H1 (cell line): ENCODE measurements at regions not wholly inside any gene's neighbourhood (a gene's known extent, or its start where the extent isn't known, plus 50 kb on each side); places are given as distances from the start of the nearest gene placed in this dataset.

Experiments used
- CTCF ChIA-PET: fragments of 300-600 bp; sonication (Branson Sonifier 250); formaldehyde crosslinking; loops from one replicate; lab custom pipeline; 2021; ENCODE audit not compliant: partially characterized antibody; lab: Charles Lee
- POLR2A ChIA-PET: fragments of 300-600 bp; sonication (Branson Sonifier 250); formaldehyde crosslinking; loops from one replicate; lab custom pipeline; 2021; ENCODE audit warnings: inconsistent platforms; ENCODE audit not compliant: partially characterized antibody; lab: Charles Lee
- DNase-seq, 2 experiments: peaks; one replicate each; pipeline versions ENCODE4 v3.0.0 to v3.0.0-alpha.2; 2010 to 2022; ENCODE audit warnings: low spot score in 2 of 2, low read depth in 1 of 2, mixed read lengths in 1 of 2
- FAIRE-seq: peaks from 2 replicates; lab custom pipeline; 2011; peaks lifted over from hg19 to GRCh38; lab: Jason Lieb, UNC
- H2AFZ ChIP-seq: 2 replicates; pipeline ENCODE4 v1.8.1; 2012; ENCODE audit warnings: low read length, inconsistent platforms
- H2AK5ac ChIP-seq: 2 replicates; pipeline ENCODE4 v1.6.1; 2013; ENCODE audit warnings: low read depth, low read length
- H2BK120ac ChIP-seq: replicated peaks from 2 replicates; pipeline ENCODE3; 2013; ENCODE audit warnings: low read depth, low read length, inconsistent platforms
- H2BK12ac ChIP-seq: 2 replicates; pipeline ENCODE4 v1.6.1; 2013; ENCODE audit warnings: low read depth, low read length
- H2BK15ac ChIP-seq: 2 replicates; pipeline ENCODE4 v1.6.1; 2013; ENCODE audit warnings: low read length
- H2BK20ac ChIP-seq: 2 replicates; pipeline ENCODE4 v1.6.1; 2013; ENCODE audit warnings: low read length
- H2BK5ac ChIP-seq: 2 replicates; pipeline ENCODE4 v1.6.1; 2013; ENCODE audit warnings: low read depth, low read length
- H3K14ac ChIP-seq: 2 replicates; pipeline ENCODE4 v1.6.1; 2013; ENCODE audit warnings: inconsistent platforms; ENCODE audit not compliant: insufficient read length
- H3K18ac ChIP-seq: 2 replicates; pipeline ENCODE4 v1.6.1; 2013; ENCODE audit warnings: low read length; ENCODE audit errors: extremely low read depth
- H3K23ac ChIP-seq: 2 replicates; pipeline ENCODE4 v1.6.1; 2013; ENCODE audit warnings: inconsistent platforms; ENCODE audit not compliant: insufficient read length
- H3K23me2 ChIP-seq: 2 replicates; pipeline ENCODE4 v1.6.1; 2013; ENCODE audit warnings: low read depth, low read length
- H3K27ac ChIP-seq: 2 replicates; pipeline ENCODE4 v1.6.1; 2011; ENCODE audit warnings: low read depth, low read length, inconsistent platforms
- H3K27me3 ChIP-seq, 4 experiments: replicated peaks in 1 of 4; 1 replicate in 1 of 4; 2 replicates in 3 of 4; pipeline versions ENCODE4 v1.6.1 to v1.8.1; 2011 to 2013; ENCODE audit warnings: low read length in 3 of 4, mild to moderate bottlenecking in 3 of 4, inconsistent platforms in 2 of 4, mixed read lengths in 2 of 4, moderate library complexity in 1 of 4; ENCODE audit not compliant: control insufficient read depth in 3 of 4, insufficient read depth in 3 of 4; ENCODE audit errors: extremely low read depth in 1 of 4
- H3K36me3 ChIP-seq, 4 experiments: 2 replicates each; pipeline versions ENCODE4 v1.6.1 to v1.8.1; 2011 to 2013; ENCODE audit warnings: mild to moderate bottlenecking in 4 of 4, low read length in 3 of 4, moderate library complexity in 2 of 4, control low read depth in 1 of 4, inconsistent platforms in 1 of 4; ENCODE audit not compliant: insufficient read depth in 4 of 4, control insufficient read depth in 2 of 4
- H3K4ac ChIP-seq: replicated peaks from 2 replicates; pipeline ENCODE3; 2013; ENCODE audit warnings: low read length, low read depth, mixed read lengths, inconsistent platforms; ENCODE audit not compliant: insufficient read length
- H3K4me1 ChIP-seq, 4 experiments: replicated peaks in 1 of 4; 1 replicate in 1 of 4; 2 replicates in 3 of 4; pipeline versions ENCODE4 v1.6.1 to v1.8.1; 2011 to 2013; ENCODE audit warnings: low read length in 3 of 4, inconsistent platforms in 2 of 4, mixed read lengths in 1 of 4; ENCODE audit not compliant: insufficient read depth in 4 of 4, control insufficient read depth in 3 of 4
- H3K4me2 ChIP-seq, 2 experiments: 2 replicates each; pipeline versions ENCODE4 v1.6.1 to v1.8.1; 2011 to 2013; ENCODE audit warnings: low read depth in 2 of 2, low read length in 2 of 2, control low read depth in 1 of 2, inconsistent platforms in 1 of 2, mild to moderate bottlenecking in 1 of 2; ENCODE audit not compliant: insufficient read depth in 1 of 2
- H3K4me3 ChIP-seq, 4 experiments: fragments of 200-600, 300-600 bp in 1 of 4; sonication (generic), shearing (Covaris generic), sonication (Bioruptor Twin) in 1 of 4; 2 replicates each; pipeline versions ENCODE4 v1.5.1 to v1.8.1; 2011 to 2016; ENCODE audit warnings: low read length in 4 of 4, low read depth in 3 of 4, control low read depth in 2 of 4, inconsistent platforms in 2 of 4, mild to moderate bottlenecking in 2 of 4, mixed read lengths in 1 of 4, moderate library complexity in 1 of 4; ENCODE audit not compliant: insufficient read depth in 2 of 4; ENCODE audit errors: extremely low read depth in 1 of 4
- H3K56ac ChIP-seq: replicated peaks from 2 replicates; pipeline ENCODE3; 2013; ENCODE audit warnings: low read depth, mild to moderate bottlenecking, mixed read lengths, low read length, inconsistent platforms; ENCODE audit not compliant: insufficient read length
- H3K79me1 ChIP-seq: 2 replicates; pipeline ENCODE4 v1.6.1; 2013; ENCODE audit warnings: low read depth, low read length, control low read depth
- H3K79me2 ChIP-seq, 2 experiments: 2 replicates each; pipeline versions ENCODE4 v1.6.1 to v1.8.1; 2012 to 2013; ENCODE audit warnings: low read length in 2 of 2, mild to moderate bottlenecking in 2 of 2, inconsistent platforms in 1 of 2; ENCODE audit not compliant: insufficient read depth in 2 of 2, control insufficient read depth in 1 of 2
- H3K9ac ChIP-seq, 4 experiments: replicated peaks in 1 of 4; 1 replicate in 1 of 4; 2 replicates in 3 of 4; pipeline versions ENCODE4 v1.6.1 to v1.8.1; 2011 to 2013; ENCODE audit warnings: low read depth in 3 of 4, low read length in 3 of 4, control low read depth in 2 of 4, mild to moderate bottlenecking in 2 of 4, moderate library complexity in 2 of 4, inconsistent platforms in 1 of 4; ENCODE audit errors: extremely low read depth in 1 of 4
- H3K9me3 ChIP-seq, 2 experiments: 2 replicates each; pipeline versions ENCODE4 v1.6.1 to v1.8.1; 2012 to 2013; ENCODE audit warnings: mild to moderate bottlenecking in 2 of 2, moderate library complexity in 2 of 2, control low read depth in 1 of 2, inconsistent platforms in 1 of 2, low read depth in 1 of 2, low read length in 1 of 2, mixed read lengths in 1 of 2; ENCODE audit not compliant: insufficient read depth in 2 of 2
- H4K20me1 ChIP-seq, 2 experiments: replicated peaks in 1 of 2; 2 replicates each; pipeline versions ENCODE3 to v1.8.1; 2011 to 2013; ENCODE audit warnings: inconsistent platforms in 2 of 2, low read length in 2 of 2, mild to moderate bottlenecking in 1 of 2; ENCODE audit not compliant: insufficient read depth in 2 of 2, control insufficient read depth in 1 of 2
- H4K5ac ChIP-seq: 2 replicates; pipeline ENCODE4 v1.6.1; 2013; ENCODE audit warnings: low read length, low read depth, mixed read lengths, inconsistent platforms; ENCODE audit not compliant: insufficient read length
- H4K8ac ChIP-seq: 2 replicates; pipeline ENCODE4 v1.8.0; 2013; ENCODE audit warnings: mild to moderate bottlenecking, moderate library complexity, low read length, inconsistent platforms; ENCODE audit not compliant: insufficient read depth; ENCODE audit errors: extremely low read depth
- H4K91ac ChIP-seq: replicated peaks from 2 replicates; pipeline ENCODE3; 2013; ENCODE audit warnings: low read length, mixed read lengths, inconsistent platforms; ENCODE audit not compliant: insufficient read length
- ATF3 ChIP-seq: IDR thresholded peaks from 2 replicates; pipeline ENCODE4 v1.6.1; 2011; ENCODE audit warnings: low read depth, mild to moderate bottlenecking, low read length; ENCODE audit not compliant: insufficient read depth
- CREB1 ChIP-seq: IDR thresholded peaks from 2 replicates; pipeline ENCODE4 v1.6.1; 2012; ENCODE audit warnings: inconsistent platforms
- HDAC2 ChIP-seq, 2 experiments: fragments of 300-600 bp in 1 of 2; sonication (generic) in 1 of 2; IDR thresholded peaks; 2 replicates each; pipeline ENCODE4 v1.6.1; 2011 to 2012; ENCODE audit warnings: low read depth in 2 of 2, low read length in 2 of 2, mild to moderate bottlenecking in 2 of 2, moderate library complexity in 2 of 2, borderline replicate concordance in 1 of 2, inconsistent platforms in 1 of 2
- SAP30 ChIP-seq: fragments of 300-600 bp; sonication (generic); IDR thresholded peaks from 2 replicates; pipeline ENCODE4 v1.7.1; 2012; ENCODE audit warnings: low read length, moderate library complexity, mild to moderate bottlenecking, inconsistent platforms; ENCODE audit not compliant: insufficient read depth, insufficient replicate concordance
- SIX5 ChIP-seq: IDR thresholded peaks from 2 replicates; pipeline ENCODE4 v1.6.1; 2011; ENCODE audit warnings: mild to moderate bottlenecking, low read depth, low read length
- SP1 ChIP-seq: IDR thresholded peaks from 2 replicates; pipeline ENCODE4 v1.6.1; 2011; ENCODE audit warnings: low read depth, low read length
- WGBS, 2 experiments: shearing (Covaris generic) in 1 of 2; methylation state at CpG; one replicate each; pipeline versions ENCODE4 v1.1.6 to v1.1.7; 2013 to 2015; ENCODE audit warnings: low lambda C conversion rate in 2 of 2, mixed read lengths in 2 of 2, inconsistent platforms in 1 of 2, low coverage in 1 of 2, missing lambda C conversion rate in 1 of 2; ENCODE audit not compliant: insufficient replicate concordance in 2 of 2, insufficient coverage in 1 of 2, insufficient read length in 1 of 2; ENCODE audit errors: extremely low coverage in 1 of 2, missing lambda C conversion rate in 1 of 2; 5-methylcytosine and 5-hydroxymethylcytosine counted together

- no peak overlapping the region for H2AK5ac ChIP-seq
- H4K20me1 ChIP-seq, result no peaks in the 10 kb centered on the region
- H3K14ac ChIP-seq, result no peak overlapping the region
- no peak overlapping the region for H4K8ac ChIP-seq
- H3K4me2 ChIP-seq, result no peak overlapping the region
- FAIRE-seq (no peak), DNase-seq (no peak)
- no peak overlapping the region for H2BK5ac ChIP-seq
- WGBS, 2 experiments, result 87% methylated on average over 8 of the region's 8 CpGs; no CpG with 5 or more reads in 1 of the 2 experiments
- H3K4me1 ChIP-seq, result no peaks in the 10 kb centered on the region
- CTCF ChIA-PET, result no interaction called here
- H2BK20ac ChIP-seq, result no peak overlapping the region
- H3K27ac ChIP-seq, result no peak overlapping the region
- no peak overlapping the region for H3K23ac ChIP-seq
- H3K36me3 ChIP-seq, result no peaks in the 10 kb centered on the region
- H3K27me3 ChIP-seq, result no peaks in the 10 kb centered on the region
- no peak overlapping the region for H3K56ac ChIP-seq
- H2BK120ac ChIP-seq, result no peak overlapping the region
- H4K5ac ChIP-seq, result no peak overlapping the region
- H3K9ac ChIP-seq, result no peak overlapping the region
- no peak overlapping the region for H3K18ac ChIP-seq
- no peak overlapping the region for H4K91ac ChIP-seq
- no peaks in the 10 kb centered on the region for H3K79me1 ChIP-seq
- H2AFZ ChIP-seq, result no peak overlapping the region
- peaks cover 5 to 10% of the 10 kb centered on the region in 2 experiments for H3K9me3 ChIP-seq
- H3K4me3 ChIP-seq, result no peak overlapping the region
- H2BK12ac ChIP-seq, result no peak overlapping the region
- H3K79me2 ChIP-seq, result no peaks in the 10 kb centered on the region
- no peaks in the 10 kb centered on the region for H3K23me2 ChIP-seq
- no peak overlapping the region for H2BK15ac ChIP-seq
- TF ChIP-seq HDAC2 (IDR thresholded peaks at IDR 0.05; ENCODE audit: borderline replicate concordance in 1 of 2, low read depth in 2 of 2, low read length in 2 of 2) (no peak), SP1 (no peak), SAP30 (no peak), ATF3 (no peak), SIX5 (no peak), CREB1 (no peak)
- POLR2A ChIA-PET, result no interaction called here
- H3K4ac ChIP-seq, result no peak overlapping the region
These were observed 444.7 kb downstream of the FLRT2 start for GRCh38 chr14:85974602-85975001.
